GM12865 (cell line): ENCODE measurements at regions not wholly inside any gene's neighbourhood (a gene's known extent, or its start where the extent isn't known, plus 50 kb on each side); places are given as distances from the start of the nearest gene placed in this dataset.

ENCODE experiments used
- DNase-seq: peaks from one replicate; pipeline ENCODE4 v3.0.0; 2010; ENCODE audit warnings: low read depth
- H3K4me3 ChIP-seq: 2 replicates; pipeline ENCODE4 v1.5.1; 2011; ENCODE audit warnings: mild to moderate bottlenecking, low read depth, low read length, control low read depth
- TF ChIP-seq, protein P1 (sequence below): IDR thresholded peaks from 2 replicates; pipeline ENCODE4 v1.5.1; 2011; ENCODE audit warnings: low read length, control low read depth, low read depth, inconsistent platforms; ENCODE audit not compliant: insufficient read depth; ENCODE audit errors: missing control alignments

DNA sequence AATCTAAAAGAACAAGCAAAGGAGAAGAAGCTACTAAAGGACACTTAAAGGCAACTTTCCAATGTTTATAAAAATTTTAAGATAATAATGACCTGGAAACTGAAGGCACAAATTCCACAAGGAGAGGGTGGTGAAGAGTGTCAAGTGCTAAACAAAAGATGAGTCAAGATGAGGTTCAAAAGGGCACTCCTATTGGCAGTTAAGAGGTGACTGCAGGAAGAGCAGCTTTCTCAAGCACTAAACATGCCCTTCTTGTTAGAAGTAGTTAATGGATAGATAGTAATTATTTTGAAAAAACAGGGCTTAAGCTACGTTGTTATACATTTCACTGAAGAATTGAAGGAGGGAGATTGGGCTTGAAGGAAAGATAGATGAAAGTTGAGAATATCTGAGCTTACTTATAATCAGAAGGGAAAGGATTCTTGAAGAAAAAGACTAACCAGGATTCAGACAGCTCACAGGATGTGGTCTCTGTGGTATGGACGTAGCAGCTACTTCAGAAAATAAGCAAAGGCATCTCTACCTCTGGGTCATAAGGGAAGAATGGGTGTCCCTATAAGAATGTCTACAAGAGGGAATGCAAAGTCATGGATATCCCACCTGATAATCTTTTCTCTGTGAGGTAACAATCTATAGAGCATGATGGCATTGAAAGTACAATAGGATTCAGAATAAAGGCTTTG lies 454.7 kb upstream of the SLC39A10 start:
- H3K4me3 ChIP-seq, result no peak overlapping the region
- TF ChIP-seq, protein P1, sequence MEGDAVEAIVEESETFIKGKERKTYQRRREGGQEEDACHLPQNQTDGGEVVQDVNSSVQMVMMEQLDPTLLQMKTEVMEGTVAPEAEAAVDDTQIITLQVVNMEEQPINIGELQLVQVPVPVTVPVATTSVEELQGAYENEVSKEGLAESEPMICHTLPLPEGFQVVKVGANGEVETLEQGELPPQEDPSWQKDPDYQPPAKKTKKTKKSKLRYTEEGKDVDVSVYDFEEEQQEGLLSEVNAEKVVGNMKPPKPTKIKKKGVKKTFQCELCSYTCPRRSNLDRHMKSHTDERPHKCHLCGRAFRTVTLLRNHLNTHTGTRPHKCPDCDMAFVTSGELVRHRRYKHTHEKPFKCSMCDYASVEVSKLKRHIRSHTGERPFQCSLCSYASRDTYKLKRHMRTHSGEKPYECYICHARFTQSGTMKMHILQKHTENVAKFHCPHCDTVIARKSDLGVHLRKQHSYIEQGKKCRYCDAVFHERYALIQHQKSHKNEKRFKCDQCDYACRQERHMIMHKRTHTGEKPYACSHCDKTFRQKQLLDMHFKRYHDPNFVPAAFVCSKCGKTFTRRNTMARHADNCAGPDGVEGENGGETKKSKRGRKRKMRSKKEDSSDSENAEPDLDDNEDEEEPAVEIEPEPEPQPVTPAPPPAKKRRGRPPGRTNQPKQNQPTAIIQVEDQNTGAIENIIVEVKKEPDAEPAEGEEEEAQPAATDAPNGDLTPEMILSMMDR, result no peak
- DNase-seq, result peak; percentile 1

DNA sequence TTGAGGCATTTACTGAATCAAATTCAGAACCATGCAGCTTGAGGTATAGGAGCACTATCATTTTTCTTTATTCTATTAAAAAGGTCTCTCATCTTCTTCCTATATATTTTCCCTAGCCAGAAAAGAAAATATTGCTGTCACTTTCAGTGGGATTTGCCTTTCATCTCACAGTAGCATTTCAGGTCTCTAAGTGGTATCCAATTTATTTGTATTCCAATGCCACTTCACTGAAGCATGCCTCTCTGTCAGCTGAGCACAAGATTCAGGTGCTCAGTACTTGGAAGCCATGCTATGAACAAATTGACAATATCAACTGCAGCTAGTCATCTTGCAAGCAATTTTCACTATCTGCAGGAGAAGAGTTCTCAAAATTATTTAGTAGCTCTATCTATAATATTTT lies 457.2 kb upstream of the SLC39A10 start:
- no peak for DNase-seq
- H3K4me3 ChIP-seq, result no peak overlapping the region
- TF ChIP-seq, protein P1, result no peak

DNA sequence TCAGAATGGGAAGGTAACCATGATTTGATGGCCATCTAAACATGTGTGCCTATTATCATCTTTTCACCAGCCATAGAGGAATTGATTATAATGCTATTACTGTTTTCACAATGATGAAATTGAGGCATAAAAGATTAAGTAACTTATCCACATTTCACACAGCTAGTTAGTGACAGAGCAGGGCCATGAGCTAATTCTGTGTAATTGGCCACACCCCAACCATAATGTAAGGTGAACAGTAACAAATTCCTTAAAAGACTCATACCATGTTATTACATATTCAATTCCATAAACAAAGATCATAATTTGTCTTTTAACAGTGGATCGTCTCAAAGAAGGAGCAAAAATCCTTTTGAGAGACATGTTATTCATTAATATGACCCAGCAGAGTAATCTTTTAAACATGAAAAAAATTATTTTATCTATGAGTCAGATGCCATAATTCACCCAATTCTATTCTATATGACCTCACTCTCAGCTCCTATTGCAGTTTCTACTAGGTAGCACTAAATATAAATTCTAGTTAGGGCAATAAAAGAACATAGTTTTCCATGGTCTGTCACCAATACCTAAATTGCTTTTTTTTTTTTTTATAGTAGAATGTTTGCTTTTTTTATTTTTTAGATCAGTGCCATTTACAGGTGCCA lies 475.8 kb upstream of the SLC39A10 start:
- TF ChIP-seq, protein P1, result no peak
- DNase-seq, result no peak
- no peak overlapping the region for H3K4me3 ChIP-seq

DNA sequence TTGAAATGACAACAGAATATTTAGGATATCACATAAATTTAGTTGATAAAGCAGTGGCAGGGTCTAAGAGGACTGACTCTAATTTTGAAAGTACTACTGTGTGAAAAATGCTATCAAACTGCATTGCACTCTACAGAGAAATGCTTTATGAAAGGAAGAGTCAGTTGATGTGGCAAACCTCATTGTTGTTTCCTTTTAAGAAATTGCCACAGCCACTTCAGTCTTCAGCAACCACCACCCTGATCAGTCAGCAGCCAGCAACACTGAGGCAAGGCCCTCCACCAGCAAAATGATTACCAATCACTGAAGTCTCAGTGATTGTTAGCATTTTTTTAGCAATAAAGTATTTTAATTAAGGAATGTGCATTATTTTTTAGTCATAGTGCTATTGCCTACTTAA lies 488.7 kb upstream of the SLC39A10 start:
- DNase-seq, result no peak
- no peak overlapping the region for H3K4me3 ChIP-seq
- TF ChIP-seq, protein P1, result no peak

DNA sequence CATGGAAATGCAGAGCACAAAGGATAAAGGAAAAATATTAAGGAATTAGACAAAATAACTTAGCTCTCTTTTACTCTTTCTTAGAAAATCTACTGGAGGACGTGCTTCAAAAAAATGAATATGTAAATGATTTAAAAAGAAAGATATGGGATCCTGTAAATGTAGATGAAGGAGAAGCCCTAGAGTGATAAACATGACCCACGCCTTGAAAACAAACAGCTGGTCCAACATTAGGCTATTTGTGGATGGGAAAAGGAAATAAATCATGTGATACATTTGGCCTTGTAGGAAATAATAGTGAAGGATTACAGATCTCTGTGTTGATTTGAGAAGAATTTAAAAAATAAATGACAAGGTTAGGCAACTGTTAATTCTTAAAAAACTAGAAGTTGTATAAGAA lies 492.1 kb upstream of the SLC39A10 start:
- no peak overlapping the region for H3K4me3 ChIP-seq
- TF ChIP-seq, protein P1, result no peak
- DNase-seq, result no peak

DNA sequence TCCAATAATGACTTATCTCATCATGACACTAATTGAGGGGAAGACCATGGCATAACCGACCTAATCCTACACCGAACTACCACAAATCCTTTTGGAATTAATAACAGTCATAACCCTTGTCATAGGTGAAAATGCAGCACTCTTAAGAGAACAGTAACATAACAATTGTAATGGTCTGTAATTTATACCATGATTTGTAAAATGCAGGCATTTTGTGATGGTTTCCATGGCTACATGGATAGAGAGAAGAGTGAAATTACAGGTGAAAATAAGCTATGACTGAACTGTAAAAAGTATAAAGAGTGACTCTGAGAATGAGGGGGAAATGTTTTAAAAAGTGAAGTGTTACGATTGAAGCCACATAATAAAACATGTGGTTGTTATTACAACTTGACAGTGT lies 494.1 kb upstream of the SLC39A10 start:
- H3K4me3 ChIP-seq, result no peak overlapping the region
- TF ChIP-seq, protein P1, result no peak
- no peak for DNase-seq

DNA sequence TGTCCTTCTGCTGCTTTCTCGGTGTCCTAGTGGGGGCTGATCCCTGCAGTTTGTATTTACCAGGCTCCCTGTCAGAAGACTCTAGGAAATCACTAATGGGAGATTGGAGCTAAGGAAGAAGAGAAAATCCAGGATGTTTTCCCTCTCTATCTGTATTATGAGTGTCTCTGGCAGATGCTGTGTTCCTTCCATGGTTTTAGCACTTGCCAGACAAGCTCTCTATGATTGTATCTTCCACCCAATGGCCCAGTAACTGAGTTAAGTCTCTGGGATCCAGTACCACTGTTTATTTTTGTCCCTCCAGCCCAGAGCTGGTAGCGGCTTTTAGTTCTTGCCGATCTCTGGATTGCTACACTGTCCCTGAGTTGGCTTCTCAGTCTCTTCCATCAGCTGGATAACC lies 494.8 kb upstream of the SLC39A10 start:
- no peak for DNase-seq
- TF ChIP-seq, protein P1, result no peak

More for the DNA sequence above, 494.8 kb upstream of the SLC39A10 start:
- no peak overlapping the region for H3K4me3 ChIP-seq
